GM12891 (cell line): ENCODE measurements at regions not wholly inside any gene's neighbourhood (a gene's known extent, or its start where the extent isn't known, plus 50 kb on each side); places are given as distances from the start of the nearest gene placed in this dataset.
"Not testable (repeated sequence)": the region's sequence is repeated elsewhere in the genome, so short reads cannot be mapped to it uniquely, and the experiment has no call there.

Experiments used
- DNase-seq: peaks from one replicate; pipeline ENCODE4 v3.0.0; 2011; ENCODE audit warnings: low spot score; ENCODE audit not compliant: insufficient read length
- FAIRE-seq: peaks from 2 replicates; lab custom pipeline; 2011; peaks lifted over from hg19 to GRCh38; lab: Jason Lieb, UNC
- PAX5 ChIP-seq: IDR thresholded peaks from 2 replicates; pipeline ENCODE4 v1.6.1; 2011; ENCODE audit warnings: low read length, moderate library complexity, mild to moderate bottlenecking; ENCODE audit not compliant: insufficient read depth, severe bottlenecking
- POLR2A ChIP-seq: IDR thresholded peaks from 2 replicates; pipeline ENCODE4 v1.6.1; 2011; ENCODE audit warnings: low read depth, low read length, control low read depth
- POLR2AphosphoS5 ChIP-seq: IDR thresholded peaks from 2 replicates; pipeline ENCODE4 v1.6.1; 2011; ENCODE audit warnings: low read depth, low read length, control low read depth
- POU2F2 ChIP-seq: IDR thresholded peaks from 2 replicates; pipeline ENCODE4 v1.6.1; 2011; ENCODE audit warnings: low read depth, mild to moderate bottlenecking, control low read depth, low read length, moderate library complexity
- SPI1 ChIP-seq: IDR thresholded peaks from 2 replicates; pipeline ENCODE4 v1.6.1; 2011; ENCODE audit warnings: low read depth, low read length, control low read depth
- TAF1 ChIP-seq: IDR thresholded peaks from 2 replicates; pipeline ENCODE4 v1.6.1; 2011; ENCODE audit warnings: low read depth, low read length, control low read depth

GRCh38 chr12:127944211-127944899 lies 322.6 kb upstream of the TMEM132C start:
- TF ChIP-seq POLR2A (no peak), POLR2AphosphoS5 (no peak), TAF1 (no peak), SPI1 (no peak), POU2F2 (no peak), PAX5 (no peak)
- FAIRE-seq, result no peak
- no peak for DNase-seq

- FAIRE-seq (no peak), DNase-seq (no peak)
- TF ChIP-seq POLR2A (no peak), POLR2AphosphoS5 (no peak), POU2F2 (no peak), SPI1 (no peak), TAF1 (no peak), PAX5 (no peak)
Measured at GRCh38 chr12:127957001-127957660, 309.8 kb upstream of the TMEM132C start.

- FAIRE-seq (no peak), DNase-seq (no peak)
- no peak for TF ChIP-seq TAF1
- TF ChIP-seq PAX5, result no peak
- TF ChIP-seq POLR2A, result no peak
- TF ChIP-seq POLR2AphosphoS5, result no peak
- no peak for TF ChIP-seq POU2F2
- TF ChIP-seq SPI1, result no peak
Measured at GRCh38 chr12:127962303-127962702, 304.7 kb upstream of the TMEM132C start.

- TF ChIP-seq POLR2AphosphoS5 (no peak), SPI1 (no peak), PAX5 (no peak), POU2F2 (no peak), POLR2A (no peak), TAF1 (no peak)
- no peak for FAIRE-seq
- DNase-seq, result no peak
Measured at GRCh38 chr12:127963933-127964332, 303.0 kb upstream of the TMEM132C start.

GRCh38 chr12:127964717-127965116 lies 302.3 kb upstream of the TMEM132C start:
- FAIRE-seq, result no peak
- TF ChIP-seq SPI1 (no peak), PAX5 (no peak), TAF1 (no peak), POLR2A (no peak), POLR2AphosphoS5 (no peak), POU2F2 (no peak)
- no peak for DNase-seq

- FAIRE-seq, result no peak
- TF ChIP-seq TAF1 (no peak), POLR2AphosphoS5 (no peak), PAX5 (no peak), SPI1 (no peak), POLR2A (no peak), POU2F2 (no peak)
- no peak for DNase-seq
Measured at GRCh38 chr12:127966331-127966730, 300.6 kb upstream of the TMEM132C start.

GRCh38 chr12:127970491-127970890 lies 296.5 kb upstream of the TMEM132C start:
- DNase-seq (no peak), FAIRE-seq (no peak)
- TF ChIP-seq TAF1 (no peak), POU2F2 (no peak), POLR2AphosphoS5 (no peak), SPI1 (no peak)

GRCh38 chr12:127980585-127980984 lies 286.4 kb upstream of the TMEM132C start:
- TF ChIP-seq TAF1, result no peak
- DNase-seq (no peak), FAIRE-seq (no peak)

GRCh38 chr12:127981875-127982274 lies 285.1 kb upstream of the TMEM132C start:
- DNase-seq, result no peak
- FAIRE-seq, result no peak
- TF ChIP-seq POU2F2, result no peak
- TF ChIP-seq TAF1, result no peak
- no peak for TF ChIP-seq POLR2A
- TF ChIP-seq POLR2AphosphoS5, result no peak
- TF ChIP-seq PAX5, result no peak
- TF ChIP-seq SPI1, result no peak

- not testable (repeated sequence) for FAIRE-seq, DNase-seq
Measured at GRCh38 chr12:127983213-127983791, 283.7 kb upstream of the TMEM132C start.
